ENCODE measurements at regions not wholly inside any gene's neighbourhood (a gene's known extent, or its start where the extent isn't known, plus 50 kb on each side); places are given as distances from the start of the nearest gene placed in this dataset.

GRCh38 chr13:31528758-31529157 is 210.6 kb upstream of the RXFP2 start (continued):
- no peak for TF ChIP-seq RBBP5 (IDR thresholded peaks at IDR 0.05; ENCODE audit: borderline replicate concordance, low read depth, low read length)
- no peak for TF ChIP-seq EZH2 (IDR thresholded peaks at IDR 0.05; ENCODE audit: low read depth, low read length, severe bottlenecking)
- no peak for TF ChIP-seq ATF2 (IDR thresholded peaks at IDR 0.05; ENCODE audit: low read length)
- TF ChIP-seq MAFK (IDR thresholded peaks at IDR 0.05; ENCODE audit: low read depth, low read length), result no peak
